ENCODE measurements at regions not wholly inside any gene's neighbourhood (a gene's known extent, or its start where the extent isn't known, plus 50 kb on each side); places are given as distances from the start of the nearest gene placed in this dataset.

GRCh38 chr10:29823553-29824080 lies 188.8 kb upstream of the SVIL start:
- Histone ChIP-seq H3K27me3 (ENCODE audit: control insufficient read depth in 4 of 4, insufficient read depth in 4 of 4, low read length in 3 of 4) (no peaks in the 10 kb centered on the region), H3K9ac (ENCODE audit: low read depth in 1 of 2, low read length in 2 of 2) (no peak overlapping the region), H3K4me3 (ENCODE audit: low read depth in 1 of 3, low read length in 3 of 3) (no peak overlapping the region), H3K9me3 (ENCODE audit: control insufficient read depth in 4 of 4, low read length in 3 of 4) (no peaks in the 10 kb centered on the region), H3K4me1 (ENCODE audit: control insufficient read depth in 4 of 4, insufficient read depth in 4 of 4, low read length in 3 of 4) (no peaks in the 10 kb centered on the region), H3K27ac (ENCODE audit: low read depth in 1 of 2, low read length in 2 of 2) (no peak overlapping the region), H3K36me3 (ENCODE audit: control insufficient read depth in 4 of 4, insufficient read depth in 3 of 4, low read depth in 1 of 4, low read length in 3 of 4) (no peaks in the 10 kb centered on the region)
- 90% methylated on average over 7 of the region's 7 CpGs for WGBS
- DNase-seq (ENCODE audit: low spot score), result no peak
- no peak for TF ChIP-seq YY1 (IDR thresholded peaks at IDR 0.05)
- TF ChIP-seq HNF4G (IDR thresholded peaks at IDR 0.05), result no peak
- TF ChIP-seq NR2F2 (IDR thresholded peaks at IDR 0.05), result no peak
- no peak for TF ChIP-seq MAX (IDR thresholded peaks at IDR 0.05)
- no peak for TF ChIP-seq EGR1 (IDR thresholded peaks at IDR 0.05; ENCODE audit: low read depth in 2 of 2)
- TF ChIP-seq CTCF (IDR thresholded peaks at IDR 0.05; ENCODE audit: low read depth, low read length, missing input control), result no peak
- TF ChIP-seq TAF1 (conservative IDR thresholded peaks at IDR 0.05), result no peak
- TF ChIP-seq FOXA1 (IDR thresholded peaks at IDR 0.05), result no peak
- TF ChIP-seq GABPA (IDR thresholded peaks at IDR 0.05 in 1 of 2, conservative IDR thresholded peaks at IDR 0.05 in 1 of 2), result no peak
- no peak for TF ChIP-seq REST (IDR thresholded peaks at IDR 0.05)
- TF ChIP-seq HNF4A (conservative IDR thresholded peaks at IDR 0.05), result no peak
- TF ChIP-seq ATF3 (IDR thresholded peaks at IDR 0.05), result no peak
- no peak for TF ChIP-seq JUND (IDR thresholded peaks at IDR 0.05)
- TF ChIP-seq ZBTB33 (IDR thresholded peaks at IDR 0.05), result no peak
- no peak for TF ChIP-seq FOXA2 (IDR thresholded peaks at IDR 0.05)
- no peak for TF ChIP-seq RXRA (IDR thresholded peaks at IDR 0.05)
- TF ChIP-seq RAD21 (IDR thresholded peaks at IDR 0.05), result no peak
- no peak for TF ChIP-seq SP1 (IDR thresholded peaks at IDR 0.05)
